ENCODE measurements at regions not wholly inside any gene's neighbourhood (a gene's known extent, or its start where the extent isn't known, plus 50 kb on each side); places are given as distances from the start of the nearest gene placed in this dataset.

DNA sequence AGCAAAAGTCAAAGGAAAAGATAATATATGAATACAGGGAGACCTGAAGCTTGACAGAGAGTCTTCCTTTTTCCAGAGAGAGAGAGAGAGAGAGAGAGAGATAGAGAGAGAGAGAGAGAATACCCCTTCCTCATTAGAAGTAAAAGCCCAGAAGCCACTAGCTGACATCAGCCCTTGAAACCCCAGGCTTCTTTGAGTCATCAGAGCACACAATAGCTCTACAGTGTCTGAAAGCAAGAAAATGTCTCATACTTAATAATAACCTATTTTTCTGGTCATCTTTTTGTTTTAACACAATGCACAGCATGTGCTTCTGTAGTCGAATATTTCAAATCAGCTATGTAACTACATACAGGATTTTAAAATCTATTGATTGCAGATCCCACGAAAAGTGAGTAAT is 109.2 kb upstream of the NANOGP8 start:
- ATAC-seq (no peak), DNase-seq (ENCODE audit: low spot score) (no peak)
- Mint-ChIP-seq H3K4me1 (peaks cover 31% of the 10 kb centered on the region), H3K27ac (no peak overlapping the region), H3K9me3 (peaks cover 36% of the 10 kb centered on the region), H3K27me3 (ENCODE audit: insufficient read depth, low read depth, poor library complexity) (no peaks in the 10 kb centered on the region), H3K36me3 (ENCODE audit: low read depth) (peaks cover 34% of the 10 kb centered on the region), H3K4me3 (no peak overlapping the region)
- no peak overlapping the region for H2AFZ ChIP-seq
- no peak overlapping the region for H3K4me3 ChIP-seq
- H3K36me3 ChIP-seq (ENCODE audit: insufficient read depth): 0 out of 2 replicates have a peak, but pooled peaks cover 2% of the 10 kb centered on the region
- no peaks in the 10 kb centered on the region for H3K79me2 ChIP-seq (replicated peaks; ENCODE audit: insufficient read depth)
- H4K20me1 ChIP-seq (replicated peaks; ENCODE audit: insufficient read depth): no peaks in the 10 kb centered on the region
- H3K4me1 ChIP-seq (ENCODE audit: insufficient read depth): peaks cover 17% of the 10 kb centered on the region; the same call in 1 of the 2 replicates
- no peak overlapping the region for H3K27ac ChIP-seq (ENCODE audit: low read depth)
- H3F3A ChIP-seq (replicated peaks; ENCODE audit: low read depth): no peaks in the 10 kb centered on the region
- H3K27me3 ChIP-seq (ENCODE audit: insufficient read depth): no peaks in the 10 kb centered on the region
- TF ChIP-seq NANOG (IDR thresholded peaks at IDR 0.05; ENCODE audit: borderline replicate concordance) (no peak), ZNF331 (CRISPR knock-in tag; IDR thresholded peaks at IDR 0.05; ENCODE audit: low read depth) (no peak), JUNB (IDR thresholded peaks at IDR 0.05; ENCODE audit: unreplicated experiment) (no peak), EZH2phosphoT487 (IDR thresholded peaks at IDR 0.05; ENCODE audit: unreplicated experiment) (no peak), STAT1 (IDR thresholded peaks at IDR 0.05; ENCODE audit: unreplicated experiment) (no peak), CREB1 (CRISPR knock-in tag; IDR thresholded peaks at IDR 0.05; ENCODE audit: low read depth) (no peak), ZNF114 (CRISPR knock-in tag; IDR thresholded peaks at IDR 0.05) (no peak), POLR2AphosphoS5 (IDR thresholded peaks at IDR 0.05; ENCODE audit: low read depth) (no peak), EZH2 (IDR thresholded peaks at IDR 0.05; ENCODE audit: low read depth, unreplicated experiment) (no peak)
- TF ChIP-seq, protein P1, sequence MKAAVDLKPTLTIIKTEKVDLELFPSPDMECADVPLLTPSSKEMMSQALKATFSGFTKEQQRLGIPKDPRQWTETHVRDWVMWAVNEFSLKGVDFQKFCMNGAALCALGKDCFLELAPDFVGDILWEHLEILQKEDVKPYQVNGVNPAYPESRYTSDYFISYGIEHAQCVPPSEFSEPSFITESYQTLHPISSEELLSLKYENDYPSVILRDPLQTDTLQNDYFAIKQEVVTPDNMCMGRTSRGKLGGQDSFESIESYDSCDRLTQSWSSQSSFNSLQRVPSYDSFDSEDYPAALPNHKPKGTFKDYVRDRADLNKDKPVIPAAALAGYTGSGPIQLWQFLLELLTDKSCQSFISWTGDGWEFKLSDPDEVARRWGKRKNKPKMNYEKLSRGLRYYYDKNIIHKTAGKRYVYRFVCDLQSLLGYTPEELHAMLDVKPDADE (IDR thresholded peaks at IDR 0.05): no peak
- TF ChIP-seq, protein P2, sequence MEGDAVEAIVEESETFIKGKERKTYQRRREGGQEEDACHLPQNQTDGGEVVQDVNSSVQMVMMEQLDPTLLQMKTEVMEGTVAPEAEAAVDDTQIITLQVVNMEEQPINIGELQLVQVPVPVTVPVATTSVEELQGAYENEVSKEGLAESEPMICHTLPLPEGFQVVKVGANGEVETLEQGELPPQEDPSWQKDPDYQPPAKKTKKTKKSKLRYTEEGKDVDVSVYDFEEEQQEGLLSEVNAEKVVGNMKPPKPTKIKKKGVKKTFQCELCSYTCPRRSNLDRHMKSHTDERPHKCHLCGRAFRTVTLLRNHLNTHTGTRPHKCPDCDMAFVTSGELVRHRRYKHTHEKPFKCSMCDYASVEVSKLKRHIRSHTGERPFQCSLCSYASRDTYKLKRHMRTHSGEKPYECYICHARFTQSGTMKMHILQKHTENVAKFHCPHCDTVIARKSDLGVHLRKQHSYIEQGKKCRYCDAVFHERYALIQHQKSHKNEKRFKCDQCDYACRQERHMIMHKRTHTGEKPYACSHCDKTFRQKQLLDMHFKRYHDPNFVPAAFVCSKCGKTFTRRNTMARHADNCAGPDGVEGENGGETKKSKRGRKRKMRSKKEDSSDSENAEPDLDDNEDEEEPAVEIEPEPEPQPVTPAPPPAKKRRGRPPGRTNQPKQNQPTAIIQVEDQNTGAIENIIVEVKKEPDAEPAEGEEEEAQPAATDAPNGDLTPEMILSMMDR (conservative IDR thresholded peaks at IDR 0.05; ENCODE audit: low read depth in 2 of 2): no peak
- TF ChIP-seq, protein P3, sequence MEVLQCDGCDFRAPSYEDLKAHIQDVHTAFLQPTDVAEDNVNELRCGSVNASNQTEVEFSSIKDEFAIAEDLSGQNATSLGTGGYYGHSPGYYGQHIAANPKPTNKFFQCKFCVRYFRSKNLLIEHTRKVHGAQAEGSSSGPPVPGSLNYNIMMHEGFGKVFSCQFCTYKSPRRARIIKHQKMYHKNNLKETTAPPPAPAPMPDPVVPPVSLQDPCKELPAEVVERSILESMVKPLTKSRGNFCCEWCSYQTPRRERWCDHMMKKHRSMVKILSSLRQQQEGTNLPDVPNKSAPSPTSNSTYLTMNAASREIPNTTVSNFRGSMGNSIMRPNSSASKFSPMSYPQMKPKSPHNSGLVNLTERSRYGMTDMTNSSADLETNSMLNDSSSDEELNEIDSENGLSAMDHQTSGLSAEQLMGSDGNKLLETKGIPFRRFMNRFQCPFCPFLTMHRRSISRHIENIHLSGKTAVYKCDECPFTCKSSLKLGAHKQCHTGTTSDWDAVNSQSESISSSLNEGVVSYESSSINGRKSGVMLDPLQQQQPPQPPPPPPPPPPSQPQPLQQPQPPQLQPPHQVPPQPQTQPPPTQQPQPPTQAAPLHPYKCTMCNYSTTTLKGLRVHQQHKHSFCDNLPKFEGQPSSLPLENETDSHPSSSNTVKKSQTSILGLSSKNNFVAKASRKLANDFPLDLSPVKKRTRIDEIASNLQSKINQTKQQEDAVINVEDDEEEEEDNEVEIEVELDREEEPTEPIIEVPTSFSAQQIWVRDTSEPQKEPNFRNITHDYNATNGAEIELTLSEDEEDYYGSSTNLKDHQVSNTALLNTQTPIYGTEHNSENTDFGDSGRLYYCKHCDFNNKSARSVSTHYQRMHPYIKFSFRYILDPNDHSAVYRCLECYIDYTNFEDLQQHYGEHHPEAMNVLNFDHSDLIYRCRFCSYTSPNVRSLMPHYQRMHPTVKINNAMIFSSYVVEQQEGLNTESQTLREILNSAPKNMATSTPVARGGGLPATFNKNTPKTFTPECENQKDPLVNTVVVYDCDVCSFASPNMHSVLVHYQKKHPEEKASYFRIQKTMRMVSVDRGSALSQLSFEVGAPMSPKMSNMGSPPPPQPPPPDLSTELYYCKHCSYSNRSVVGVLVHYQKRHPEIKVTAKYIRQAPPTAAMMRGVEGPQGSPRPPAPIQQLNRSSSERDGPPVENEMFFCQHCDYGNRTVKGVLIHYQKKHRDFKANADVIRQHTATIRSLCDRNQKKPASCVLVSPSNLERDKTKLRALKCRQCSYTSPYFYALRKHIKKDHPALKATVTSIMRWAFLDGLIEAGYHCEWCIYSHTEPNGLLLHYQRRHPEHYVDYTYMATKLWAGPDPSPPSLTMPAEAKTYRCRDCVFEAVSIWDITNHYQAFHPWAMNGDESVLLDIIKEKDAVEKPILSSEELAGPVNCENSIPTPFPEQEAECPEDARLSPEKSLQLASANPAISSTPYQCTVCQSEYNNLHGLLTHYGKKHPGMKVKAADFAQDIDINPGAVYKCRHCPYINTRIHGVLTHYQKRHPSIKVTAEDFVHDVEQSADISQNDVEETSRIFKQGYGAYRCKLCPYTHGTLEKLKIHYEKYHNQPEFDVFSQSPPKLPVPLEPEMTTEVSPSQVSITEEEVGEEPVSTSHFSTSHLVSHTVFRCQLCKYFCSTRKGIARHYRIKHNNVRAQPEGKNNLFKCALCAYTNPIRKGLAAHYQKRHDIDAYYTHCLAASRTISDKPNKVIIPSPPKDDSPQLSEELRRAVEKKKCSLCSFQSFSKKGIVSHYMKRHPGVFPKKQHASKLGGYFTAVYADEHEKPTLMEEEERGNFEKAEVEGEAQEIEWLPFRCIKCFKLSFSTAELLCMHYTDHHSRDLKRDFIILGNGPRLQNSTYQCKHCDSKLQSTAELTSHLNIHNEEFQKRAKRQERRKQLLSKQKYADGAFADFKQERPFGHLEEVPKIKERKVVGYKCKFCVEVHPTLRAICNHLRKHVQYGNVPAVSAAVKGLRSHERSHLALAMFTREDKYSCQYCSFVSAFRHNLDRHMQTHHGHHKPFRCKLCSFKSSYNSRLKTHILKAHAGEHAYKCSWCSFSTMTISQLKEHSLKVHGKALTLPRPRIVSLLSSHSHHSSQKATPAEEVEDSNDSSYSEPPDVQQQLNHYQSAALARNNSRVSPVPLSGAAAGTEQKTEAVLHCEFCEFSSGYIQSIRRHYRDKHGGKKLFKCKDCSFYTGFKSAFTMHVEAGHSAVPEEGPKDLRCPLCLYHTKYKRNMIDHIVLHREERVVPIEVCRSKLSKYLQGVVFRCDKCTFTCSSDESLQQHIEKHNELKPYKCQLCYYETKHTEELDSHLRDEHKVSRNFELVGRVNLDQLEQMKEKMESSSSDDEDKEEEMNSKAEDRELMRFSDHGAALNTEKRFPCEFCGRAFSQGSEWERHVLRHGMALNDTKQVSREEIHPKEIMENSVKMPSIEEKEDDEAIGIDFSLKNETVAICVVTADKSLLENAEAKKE (CRISPR knock-in tag; IDR thresholded peaks at IDR 0.05): no peak
- TF ChIP-seq, protein P4, sequence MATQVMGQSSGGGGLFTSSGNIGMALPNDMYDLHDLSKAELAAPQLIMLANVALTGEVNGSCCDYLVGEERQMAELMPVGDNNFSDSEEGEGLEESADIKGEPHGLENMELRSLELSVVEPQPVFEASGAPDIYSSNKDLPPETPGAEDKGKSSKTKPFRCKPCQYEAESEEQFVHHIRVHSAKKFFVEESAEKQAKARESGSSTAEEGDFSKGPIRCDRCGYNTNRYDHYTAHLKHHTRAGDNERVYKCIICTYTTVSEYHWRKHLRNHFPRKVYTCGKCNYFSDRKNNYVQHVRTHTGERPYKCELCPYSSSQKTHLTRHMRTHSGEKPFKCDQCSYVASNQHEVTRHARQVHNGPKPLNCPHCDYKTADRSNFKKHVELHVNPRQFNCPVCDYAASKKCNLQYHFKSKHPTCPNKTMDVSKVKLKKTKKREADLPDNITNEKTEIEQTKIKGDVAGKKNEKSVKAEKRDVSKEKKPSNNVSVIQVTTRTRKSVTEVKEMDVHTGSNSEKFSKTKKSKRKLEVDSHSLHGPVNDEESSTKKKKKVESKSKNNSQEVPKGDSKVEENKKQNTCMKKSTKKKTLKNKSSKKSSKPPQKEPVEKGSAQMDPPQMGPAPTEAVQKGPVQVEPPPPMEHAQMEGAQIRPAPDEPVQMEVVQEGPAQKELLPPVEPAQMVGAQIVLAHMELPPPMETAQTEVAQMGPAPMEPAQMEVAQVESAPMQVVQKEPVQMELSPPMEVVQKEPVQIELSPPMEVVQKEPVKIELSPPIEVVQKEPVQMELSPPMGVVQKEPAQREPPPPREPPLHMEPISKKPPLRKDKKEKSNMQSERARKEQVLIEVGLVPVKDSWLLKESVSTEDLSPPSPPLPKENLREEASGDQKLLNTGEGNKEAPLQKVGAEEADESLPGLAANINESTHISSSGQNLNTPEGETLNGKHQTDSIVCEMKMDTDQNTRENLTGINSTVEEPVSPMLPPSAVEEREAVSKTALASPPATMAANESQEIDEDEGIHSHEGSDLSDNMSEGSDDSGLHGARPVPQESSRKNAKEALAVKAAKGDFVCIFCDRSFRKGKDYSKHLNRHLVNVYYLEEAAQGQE (IDR thresholded peaks at IDR 0.05; ENCODE audit: unreplicated experiment): no peak
- H3K4me2 ChIP-seq: no peak overlapping the region
- no peaks in the 10 kb centered on the region for H3K9me2 ChIP-seq (ENCODE audit: insufficient read depth)
